H1 (cell line): ENCODE measurements at regions not wholly inside any gene's neighbourhood (a gene's known extent, or its start where the extent isn't known, plus 50 kb on each side); places are given as distances from the start of the nearest gene placed in this dataset.

Experiments used
- CTCF ChIA-PET: fragments of 300-600 bp; sonication (Branson Sonifier 250); formaldehyde crosslinking; loops from one replicate; lab custom pipeline; 2021; ENCODE audit not compliant: partially characterized antibody; lab: Charles Lee
- POLR2A ChIA-PET: fragments of 300-600 bp; sonication (Branson Sonifier 250); formaldehyde crosslinking; loops from one replicate; lab custom pipeline; 2021; ENCODE audit warnings: inconsistent platforms; ENCODE audit not compliant: partially characterized antibody; lab: Charles Lee
- DNase-seq, 2 experiments: peaks; one replicate each; pipeline versions ENCODE4 v3.0.0 to v3.0.0-alpha.2; 2010 to 2022; ENCODE audit warnings: low spot score in 2 of 2, low read depth in 1 of 2, mixed read lengths in 1 of 2
- FAIRE-seq: peaks from 2 replicates; lab custom pipeline; 2011; peaks lifted over from hg19 to GRCh38; lab: Jason Lieb, UNC
- H2AFZ ChIP-seq: 2 replicates; pipeline ENCODE4 v1.8.1; 2012; ENCODE audit warnings: low read length, inconsistent platforms
- H2AK5ac ChIP-seq: 2 replicates; pipeline ENCODE4 v1.6.1; 2013; ENCODE audit warnings: low read depth, low read length
- H2BK120ac ChIP-seq: replicated peaks from 2 replicates; pipeline ENCODE3; 2013; ENCODE audit warnings: low read depth, low read length, inconsistent platforms
- H2BK12ac ChIP-seq: 2 replicates; pipeline ENCODE4 v1.6.1; 2013; ENCODE audit warnings: low read depth, low read length
- H2BK15ac ChIP-seq: 2 replicates; pipeline ENCODE4 v1.6.1; 2013; ENCODE audit warnings: low read length
- H2BK20ac ChIP-seq: 2 replicates; pipeline ENCODE4 v1.6.1; 2013; ENCODE audit warnings: low read length
- H2BK5ac ChIP-seq: 2 replicates; pipeline ENCODE4 v1.6.1; 2013; ENCODE audit warnings: low read depth, low read length
- H3K14ac ChIP-seq: 2 replicates; pipeline ENCODE4 v1.6.1; 2013; ENCODE audit warnings: inconsistent platforms; ENCODE audit not compliant: insufficient read length
- H3K18ac ChIP-seq: 2 replicates; pipeline ENCODE4 v1.6.1; 2013; ENCODE audit warnings: low read length; ENCODE audit errors: extremely low read depth
- H3K23ac ChIP-seq: 2 replicates; pipeline ENCODE4 v1.6.1; 2013; ENCODE audit warnings: inconsistent platforms; ENCODE audit not compliant: insufficient read length
- H3K23me2 ChIP-seq: 2 replicates; pipeline ENCODE4 v1.6.1; 2013; ENCODE audit warnings: low read depth, low read length
- H3K27ac ChIP-seq: 2 replicates; pipeline ENCODE4 v1.6.1; 2011; ENCODE audit warnings: low read depth, low read length, inconsistent platforms
- H3K27me3 ChIP-seq, 4 experiments: replicated peaks in 1 of 4; 1 replicate in 1 of 4; 2 replicates in 3 of 4; pipeline versions ENCODE4 v1.6.1 to v1.8.1; 2011 to 2013; ENCODE audit warnings: low read length in 3 of 4, mild to moderate bottlenecking in 3 of 4, inconsistent platforms in 2 of 4, mixed read lengths in 2 of 4, moderate library complexity in 1 of 4; ENCODE audit not compliant: control insufficient read depth in 3 of 4, insufficient read depth in 3 of 4; ENCODE audit errors: extremely low read depth in 1 of 4
- H3K36me3 ChIP-seq, 4 experiments: 2 replicates each; pipeline versions ENCODE4 v1.6.1 to v1.8.1; 2011 to 2013; ENCODE audit warnings: mild to moderate bottlenecking in 4 of 4, low read length in 3 of 4, moderate library complexity in 2 of 4, control low read depth in 1 of 4, inconsistent platforms in 1 of 4; ENCODE audit not compliant: insufficient read depth in 4 of 4, control insufficient read depth in 2 of 4
- H3K4ac ChIP-seq: replicated peaks from 2 replicates; pipeline ENCODE3; 2013; ENCODE audit warnings: low read length, low read depth, mixed read lengths, inconsistent platforms; ENCODE audit not compliant: insufficient read length
- H3K4me1 ChIP-seq, 4 experiments: replicated peaks in 1 of 4; 1 replicate in 1 of 4; 2 replicates in 3 of 4; pipeline versions ENCODE4 v1.6.1 to v1.8.1; 2011 to 2013; ENCODE audit warnings: low read length in 3 of 4, inconsistent platforms in 2 of 4, mixed read lengths in 1 of 4; ENCODE audit not compliant: insufficient read depth in 4 of 4, control insufficient read depth in 3 of 4
- H3K4me2 ChIP-seq, 2 experiments: 2 replicates each; pipeline versions ENCODE4 v1.6.1 to v1.8.1; 2011 to 2013; ENCODE audit warnings: low read depth in 2 of 2, low read length in 2 of 2, control low read depth in 1 of 2, inconsistent platforms in 1 of 2, mild to moderate bottlenecking in 1 of 2; ENCODE audit not compliant: insufficient read depth in 1 of 2
- H3K4me3 ChIP-seq, 4 experiments: fragments of 200-600, 300-600 bp in 1 of 4; sonication (generic), shearing (Covaris generic), sonication (Bioruptor Twin) in 1 of 4; 2 replicates each; pipeline versions ENCODE4 v1.5.1 to v1.8.1; 2011 to 2016; ENCODE audit warnings: low read length in 4 of 4, low read depth in 3 of 4, control low read depth in 2 of 4, inconsistent platforms in 2 of 4, mild to moderate bottlenecking in 2 of 4, mixed read lengths in 1 of 4, moderate library complexity in 1 of 4; ENCODE audit not compliant: insufficient read depth in 2 of 4; ENCODE audit errors: extremely low read depth in 1 of 4
- H3K56ac ChIP-seq: replicated peaks from 2 replicates; pipeline ENCODE3; 2013; ENCODE audit warnings: low read depth, mild to moderate bottlenecking, mixed read lengths, low read length, inconsistent platforms; ENCODE audit not compliant: insufficient read length
- H3K79me1 ChIP-seq: 2 replicates; pipeline ENCODE4 v1.6.1; 2013; ENCODE audit warnings: low read depth, low read length, control low read depth
- H3K79me2 ChIP-seq, 2 experiments: 2 replicates each; pipeline versions ENCODE4 v1.6.1 to v1.8.1; 2012 to 2013; ENCODE audit warnings: low read length in 2 of 2, mild to moderate bottlenecking in 2 of 2, inconsistent platforms in 1 of 2; ENCODE audit not compliant: insufficient read depth in 2 of 2, control insufficient read depth in 1 of 2
- H3K9ac ChIP-seq, 4 experiments: replicated peaks in 1 of 4; 1 replicate in 1 of 4; 2 replicates in 3 of 4; pipeline versions ENCODE4 v1.6.1 to v1.8.1; 2011 to 2013; ENCODE audit warnings: low read depth in 3 of 4, low read length in 3 of 4, control low read depth in 2 of 4, mild to moderate bottlenecking in 2 of 4, moderate library complexity in 2 of 4, inconsistent platforms in 1 of 4; ENCODE audit errors: extremely low read depth in 1 of 4
- H3K9me3 ChIP-seq, 2 experiments: 2 replicates each; pipeline versions ENCODE4 v1.6.1 to v1.8.1; 2012 to 2013; ENCODE audit warnings: mild to moderate bottlenecking in 2 of 2, moderate library complexity in 2 of 2, control low read depth in 1 of 2, inconsistent platforms in 1 of 2, low read depth in 1 of 2, low read length in 1 of 2, mixed read lengths in 1 of 2; ENCODE audit not compliant: insufficient read depth in 2 of 2
- H4K20me1 ChIP-seq, 2 experiments: replicated peaks in 1 of 2; 2 replicates each; pipeline versions ENCODE3 to v1.8.1; 2011 to 2013; ENCODE audit warnings: inconsistent platforms in 2 of 2, low read length in 2 of 2, mild to moderate bottlenecking in 1 of 2; ENCODE audit not compliant: insufficient read depth in 2 of 2, control insufficient read depth in 1 of 2
- H4K5ac ChIP-seq: 2 replicates; pipeline ENCODE4 v1.6.1; 2013; ENCODE audit warnings: low read length, low read depth, mixed read lengths, inconsistent platforms; ENCODE audit not compliant: insufficient read length
- H4K8ac ChIP-seq: 2 replicates; pipeline ENCODE4 v1.8.0; 2013; ENCODE audit warnings: mild to moderate bottlenecking, moderate library complexity, low read length, inconsistent platforms; ENCODE audit not compliant: insufficient read depth; ENCODE audit errors: extremely low read depth
- H4K91ac ChIP-seq: replicated peaks from 2 replicates; pipeline ENCODE3; 2013; ENCODE audit warnings: low read length, mixed read lengths, inconsistent platforms; ENCODE audit not compliant: insufficient read length
- FOSL1 ChIP-seq: IDR thresholded peaks from 2 replicates; pipeline ENCODE4 v1.6.1; 2011; ENCODE audit warnings: mild to moderate bottlenecking, low read depth, low read length, moderate library complexity; ENCODE audit not compliant: insufficient read depth
- JUN ChIP-seq: IDR thresholded peaks from 2 replicates; pipeline ENCODE4 v1.6.1; 2011; ENCODE audit warnings: low read depth, mild to moderate bottlenecking, improper control_type of control experiment, low read length
- JUND ChIP-seq: IDR thresholded peaks from 2 replicates; pipeline ENCODE4 v1.6.1; 2011; ENCODE audit warnings: mild to moderate bottlenecking, improper control_type of control experiment, low read length
- RAD21 ChIP-seq, 2 experiments: IDR thresholded peaks in 1 of 2; conservative IDR thresholded peaks in 1 of 2; 2 replicates each; pipeline ENCODE4 v1.6.1; 2011; ENCODE audit warnings: low read depth in 2 of 2, low read length in 2 of 2, improper control_type of control experiment in 1 of 2, inconsistent platforms in 1 of 2, mild to moderate bottlenecking in 1 of 2, moderate library complexity in 1 of 2
- SIRT6 ChIP-seq: IDR thresholded peaks from one replicate; pipeline ENCODE4 v1.7.1; 2012; ENCODE audit warnings: low read length, inconsistent platforms
- WGBS, 2 experiments: shearing (Covaris generic) in 1 of 2; methylation state at CpG; one replicate each; pipeline versions ENCODE4 v1.1.6 to v1.1.7; 2013 to 2015; ENCODE audit warnings: low lambda C conversion rate in 2 of 2, mixed read lengths in 2 of 2, inconsistent platforms in 1 of 2, low coverage in 1 of 2, missing lambda C conversion rate in 1 of 2; ENCODE audit not compliant: insufficient replicate concordance in 2 of 2, insufficient coverage in 1 of 2, insufficient read length in 1 of 2; ENCODE audit errors: extremely low coverage in 1 of 2, missing lambda C conversion rate in 1 of 2; 5-methylcytosine and 5-hydroxymethylcytosine counted together
- TF ChIP-seq, protein P1 (sequence below), 3 experiments: IDR thresholded peaks; 1 replicate in 2 of 3; 2 replicates in 1 of 3; pipeline versions ENCODE4 v1.5.1 to v1.6.1; 2011; ENCODE audit warnings: low read length in 3 of 3, mild to moderate bottlenecking in 3 of 3, inconsistent platforms in 2 of 3, low read depth in 1 of 3, moderate library complexity in 1 of 3; ENCODE audit not compliant: insufficient read depth in 1 of 3; ENCODE audit errors: control extremely low read depth in 1 of 3

DNA sequence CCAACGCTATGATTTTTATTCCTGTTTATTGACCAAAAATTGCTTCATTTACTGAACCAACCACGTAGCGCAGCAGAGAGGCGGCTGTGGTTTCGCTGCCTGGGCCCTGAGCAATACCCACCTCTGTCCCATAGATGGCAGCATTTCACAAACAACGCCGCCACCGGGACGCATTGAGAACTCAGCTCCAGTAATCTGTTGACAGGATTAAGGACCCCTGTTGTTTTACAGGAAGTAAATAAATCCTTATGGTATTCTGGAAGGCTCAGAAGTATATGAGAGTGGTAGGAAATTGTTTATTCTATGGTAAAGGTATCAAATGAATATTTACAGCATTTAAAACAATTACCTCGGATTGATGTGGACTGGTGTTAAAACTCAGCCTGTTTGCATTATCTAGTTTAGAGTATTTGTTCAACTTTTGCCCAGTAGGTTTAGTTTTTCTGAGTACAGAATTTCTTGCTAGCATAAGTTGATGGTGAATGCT, 547.9 kb upstream of the SLC35B3 start:
- no peak overlapping the region for H4K91ac ChIP-seq
- FAIRE-seq = peak; percentile 85
- 13% methylated on average over 10 of the region's 10 CpGs; no CpG with 5 or more reads in 1 of the 2 experiments for WGBS, 2 experiments
- TF ChIP-seq, protein P1, sequence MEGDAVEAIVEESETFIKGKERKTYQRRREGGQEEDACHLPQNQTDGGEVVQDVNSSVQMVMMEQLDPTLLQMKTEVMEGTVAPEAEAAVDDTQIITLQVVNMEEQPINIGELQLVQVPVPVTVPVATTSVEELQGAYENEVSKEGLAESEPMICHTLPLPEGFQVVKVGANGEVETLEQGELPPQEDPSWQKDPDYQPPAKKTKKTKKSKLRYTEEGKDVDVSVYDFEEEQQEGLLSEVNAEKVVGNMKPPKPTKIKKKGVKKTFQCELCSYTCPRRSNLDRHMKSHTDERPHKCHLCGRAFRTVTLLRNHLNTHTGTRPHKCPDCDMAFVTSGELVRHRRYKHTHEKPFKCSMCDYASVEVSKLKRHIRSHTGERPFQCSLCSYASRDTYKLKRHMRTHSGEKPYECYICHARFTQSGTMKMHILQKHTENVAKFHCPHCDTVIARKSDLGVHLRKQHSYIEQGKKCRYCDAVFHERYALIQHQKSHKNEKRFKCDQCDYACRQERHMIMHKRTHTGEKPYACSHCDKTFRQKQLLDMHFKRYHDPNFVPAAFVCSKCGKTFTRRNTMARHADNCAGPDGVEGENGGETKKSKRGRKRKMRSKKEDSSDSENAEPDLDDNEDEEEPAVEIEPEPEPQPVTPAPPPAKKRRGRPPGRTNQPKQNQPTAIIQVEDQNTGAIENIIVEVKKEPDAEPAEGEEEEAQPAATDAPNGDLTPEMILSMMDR (IDR thresholded peaks at IDR 0.05; ENCODE audit: control extremely low read depth in 1 of 3, insufficient read depth in 1 of 3, low read depth in 1 of 3, low read length in 3 of 3) = peak; percentile 83 to 96 (median 93)
- TF ChIP-seq RAD21 (IDR thresholded peaks at IDR 0.05 in 1 of 2, conservative IDR thresholded peaks at IDR 0.05 in 1 of 2; ENCODE audit: low read depth in 2 of 2, low read length in 2 of 2) (peak; percentile 93 to 96), JUN (no peak), FOSL1 (no peak), JUND (peak; percentile 34; the same call in 1 of the 2 replicates), SIRT6 (no peak)

More for the DNA sequence above, 547.9 kb upstream of the SLC35B3 start:
- Histone ChIP-seq H3K36me3 (no peaks in the 10 kb centered on the region), H3K9me3 (no peaks in the 10 kb centered on the region), H2BK20ac (no peak overlapping the region), H3K27me3 (peaks cover 0 to 1% (median 0%) of the 10 kb centered on the region in 4 experiments; a peak in 2 of 7 replicates), H3K4me3 (no peak overlapping the region), H3K27ac (no peak overlapping the region), H3K9ac (peak overlapping the region in 1 of 4 experiments; percentile 57; a peak in 1 of 7 replicates), H4K5ac (no peak overlapping the region), H4K20me1 (no peaks in the 10 kb centered on the region), H3K23ac (no peak overlapping the region), H3K4me2 (no peak overlapping the region), H3K23me2 (no peaks in the 10 kb centered on the region), H3K14ac (no peak overlapping the region), H3K79me2 (no peaks in the 10 kb centered on the region), H3K18ac (no peak overlapping the region), H3K4me1 (0 out of 7 replicates have a peak, but pooled peaks cover 0 to 2% (median 0%) of the 10 kb centered on the region in 4 experiments), H3K56ac (no peak overlapping the region), H4K8ac (no peak overlapping the region), H2BK5ac (no peak overlapping the region), H3K79me1 (no peaks in the 10 kb centered on the region), H2BK12ac (no peak overlapping the region), H2AK5ac (no peak overlapping the region), H2BK120ac (no peak overlapping the region), H2BK15ac (no peak overlapping the region), H2AFZ (peak overlapping the region; percentile 91; the same call in 1 of the 2 replicates), H3K4ac (no peak overlapping the region)
- ChIA-PET POLR2A (no interaction called here), CTCF (interaction anchor here (0.6 to 2.4 kb wide), 20 partner anchors 9 to 1070 kb away, joined by 3 to 11 read pairs (median 3); no protein-coding TSS in a partner anchor)
- DNase-seq = peak; percentile 50 to 86
